GM13977 (cell line): ENCODE measurements at regions not wholly inside any gene's neighbourhood (a gene's known extent, or its start where the extent isn't known, plus 50 kb on each side); places are given as distances from the start of the nearest gene placed in this dataset.
A peak's percentile ranks its signal among the peaks of the same experiment; 100 is the strongest.

Experiments used
- DNase-seq: peaks from one replicate; pipeline ENCODE4 v3.0.0; 2012; ENCODE audit warnings: low spot score
- CTCF ChIP-seq: IDR thresholded peaks from 2 replicates; pipeline ENCODE4 v1.5.1; 2012; ENCODE audit warnings: mild to moderate bottlenecking, control low read depth; ENCODE audit not compliant: insufficient read depth; ENCODE audit errors: extremely low read depth, missing control alignments
- in situ Hi-C: fragments of 300-500 bp; cut with MboI; formaldehyde crosslinking; loops from one replicate; pipeline ENCODE4 v1.12.0; 2022; ENCODE audit warnings: low sequenced_read_pairs, low pct_unique_long_range_greater_than_20kb, mixed read lengths, inconsistent platforms; ENCODE audit not compliant: unreplicated experiment

GRCh38 chr2:144254342-144255235 is 265.3 kb downstream of the ZEB2 start:
- no peak for TF ChIP-seq CTCF
- DNase-seq = no peak
- in situ Hi-C loops = no loop called here

GRCh38 chr2:144253743-144254142 is 266.2 kb downstream of the ZEB2 start:
- no peak for TF ChIP-seq CTCF
- DNase-seq = no peak
- in situ Hi-C loops = no loop called here

- TF ChIP-seq CTCF = no peak
- in situ Hi-C loops = no loop called here
- DNase-seq = no peak
These were observed 267.2 kb downstream of the ZEB2 start for GRCh38 chr2:144252694-144253093.

GRCh38 chr2:144249035-144249637 is 270.8 kb downstream of the ZEB2 start:
- in situ Hi-C loops = no loop called here
- peak; percentile 19 for DNase-seq

GRCh38 chr2:144248350-144249034 is 271.4 kb downstream of the ZEB2 start:
- DNase-seq = no peak
- in situ Hi-C loops = no loop called here

More at GRCh38 chr2:144249035-144249637, 270.8 kb downstream of the ZEB2 start:
- no peak for TF ChIP-seq CTCF

GRCh38 chr2:144244938-144245337 is 275.0 kb downstream of the ZEB2 start:
- DNase-seq = no peak
- in situ Hi-C loops = no loop called here
- TF ChIP-seq CTCF = no peak

More at GRCh38 chr2:144248350-144249034, 271.4 kb downstream of the ZEB2 start:
- no peak for TF ChIP-seq CTCF
